B cell (primary cell): ENCODE measurements at regions not wholly inside any gene's neighbourhood (a gene's known extent, or its start where the extent isn't known, plus 50 kb on each side); places are given as distances from the start of the nearest gene placed in this dataset.
"Not testable (repeated sequence)": the region's sequence is repeated elsewhere in the genome, so short reads cannot be mapped to it uniquely, and the experiment has no call there.

ENCODE experiments used
- ATAC-seq: fragments of 200-7000 bp; cut with Tn5 transposase; one replicate; pipeline ENCODE4 v1.10.0; 2021; ENCODE audit warnings: low read depth, mild to moderate bottlenecking, moderate number of reproducible peaks, moderate library complexity
- CTCF ChIA-PET: fragments of 350-600 bp; sonication (Branson Sonifier 250); formaldehyde crosslinking; loops from one replicate; lab custom pipeline; 2021; ENCODE audit warnings: antibody characterized with exemption, inconsistent platforms; lab: Charles Lee
- POLR2A ChIA-PET: fragments of 350-600 bp; sonication (Branson Sonifier 250); formaldehyde crosslinking; loops from one replicate; lab custom pipeline; 2021; ENCODE audit warnings: antibody characterized with exemption; lab: Charles Lee
- DNase-seq: peaks from one replicate; pipeline ENCODE4 v3.0.0; 2013
- H2AFZ ChIP-seq: 2 replicates; pipeline ENCODE4 v1.6.1; 2012; ENCODE audit warnings: mild to moderate bottlenecking, low read depth, low read length; ENCODE audit not compliant: insufficient read depth, poor library complexity, severe bottlenecking
- H3K27ac ChIP-seq, 2 donors: 1 replicate in 1 of 2; 2 replicates in 1 of 2; pipeline ENCODE4 v1.5.1; 2012 to 2013; ENCODE audit warnings: low read length in 2 of 2, mild to moderate bottlenecking in 2 of 2, moderate library complexity in 1 of 2
- H3K27me3 ChIP-seq, 4 experiments: fragments of 200-600 bp in 1 of 4; sonication (generic) in 1 of 4; replicated peaks in 1 of 4; 1 replicate in 2 of 4; 2 replicates in 2 of 4; pipeline versions ENCODE4 v1.6.1 to v1.7.0; 2013 to 2016; ENCODE audit warnings: low read length in 3 of 4, mild to moderate bottlenecking in 2 of 4, mixed read lengths in 1 of 4, moderate library complexity in 1 of 4; ENCODE audit not compliant: insufficient read depth in 4 of 4, control insufficient read depth in 3 of 4; ENCODE audit errors: control extremely low read depth in 1 of 4
- H3K36me3 ChIP-seq, 2 experiments: replicated peaks in 1 of 2; 1 replicate in 1 of 2; 2 replicates in 1 of 2; pipeline versions ENCODE4 v1.6.1 to v1.7.1; 2013; ENCODE audit warnings: low read length in 1 of 2; ENCODE audit not compliant: insufficient read depth in 2 of 2, control insufficient read depth in 1 of 2; ENCODE audit errors: control extremely low read depth in 1 of 2, extremely low read depth in 1 of 2
- H3K4me1 ChIP-seq, 2 donors: fragments of 200-600 bp in 1 of 2; sonication (generic) in 1 of 2; 1 replicate in 1 of 2; 2 replicates in 1 of 2; pipeline versions ENCODE4 v1.5.1 to v1.6.1; 2013 to 2017; ENCODE audit warnings: low read length in 2 of 2; ENCODE audit not compliant: control insufficient read depth in 2 of 2, insufficient read depth in 2 of 2
- H3K4me2 ChIP-seq: replicated peaks from 2 replicates; pipeline ENCODE3; 2012; ENCODE audit warnings: mild to moderate bottlenecking, low read depth, low read length; ENCODE audit not compliant: poor library complexity, severe bottlenecking
- H3K4me3 ChIP-seq, 5 experiments: fragments of 200-600 bp in 1 of 5; sonication (generic) in 1 of 5; 1 replicate in 3 of 5; 2 replicates in 2 of 5; pipeline versions ENCODE4 v1.5.1 to v1.7.0; 2011 to 2016; ENCODE audit warnings: low read length in 4 of 5, mild to moderate bottlenecking in 4 of 5, low read depth in 2 of 5, control low read depth in 1 of 5, moderate library complexity in 1 of 5; ENCODE audit not compliant: insufficient read depth in 1 of 5; ENCODE audit errors: control extremely low read depth in 1 of 5, extremely low read depth in 1 of 5
- H3K79me2 ChIP-seq: fragments of 200-600 bp; sonication (generic); one replicate; pipeline ENCODE4 v1.6.0; 2016; ENCODE audit warnings: low read length; ENCODE audit not compliant: control insufficient read depth, insufficient read depth
- H3K9ac ChIP-seq: fragments of 200-600 bp; sonication (generic); 2 replicates; pipeline ENCODE4 v1.6.1; 2017; ENCODE audit warnings: mild to moderate bottlenecking, low read length, moderate library complexity
- H3K9me3 ChIP-seq, 3 donors: one replicate each; pipeline versions ENCODE4 v1.6.1 to v1.7.1; 2013; ENCODE audit warnings: low read length in 2 of 3; ENCODE audit not compliant: control insufficient read depth in 2 of 3, insufficient read depth in 1 of 3; ENCODE audit errors: control extremely low read depth in 1 of 3
- H4K20me1 ChIP-seq: 2 replicates; pipeline ENCODE4 v1.6.0; 2012; ENCODE audit warnings: mild to moderate bottlenecking, low read length; ENCODE audit not compliant: insufficient read depth, control insufficient read depth, poor library complexity, severe bottlenecking
- H3K27ac Mint-ChIP-seq: one replicate; pipeline ENCODE4 v1.8.0; 2021; ENCODE audit warnings: mixed read lengths
- H3K27me3 Mint-ChIP-seq: one replicate; pipeline ENCODE4 v1.8.0; 2021; ENCODE audit warnings: mixed read lengths
- H3K4me1 Mint-ChIP-seq: one replicate; pipeline ENCODE4 v1.8.0; 2021; ENCODE audit warnings: mixed read lengths
- H3K4me3 Mint-ChIP-seq: one replicate; pipeline ENCODE4 v1.8.0; 2021; ENCODE audit warnings: mixed read lengths
- H3K9me3 Mint-ChIP-seq: one replicate; pipeline ENCODE4 v1.8.0; 2022; ENCODE audit warnings: mixed read lengths; ENCODE audit not compliant: insufficient read depth
- CTCF ChIP-seq: fragments of 200-600 bp; IDR thresholded peaks from one replicate; pipeline ENCODE4 v1.8.0; 2022; ENCODE audit warnings: antibody characterized with exemption, mild to moderate bottlenecking
- EZH2 ChIP-seq: IDR thresholded peaks from 2 replicates; pipeline ENCODE4 v1.6.1; 2012; ENCODE audit warnings: borderline replicate concordance, low read depth, mild to moderate bottlenecking, moderate library complexity, low read length; ENCODE audit not compliant: insufficient read depth, poor library complexity, severe bottlenecking
- WGBS: methylation state at CpG from one replicate; pipeline ENCODE4 v1.1.5; 2013; ENCODE audit warnings: missing lambda C conversion rate; ENCODE audit not compliant: insufficient coverage; 5-methylcytosine and 5-hydroxymethylcytosine counted together
- intact Hi-C: fragments of 100-400 bp; cut with micrococcal nuclease; formaldehyde crosslinking; loops from one replicate; pipeline ENCODE4 v1.10.0; 2022

GRCh38 chr20:25848222-25848621, 151.6 kb upstream of the ZNF337 start:
- POLR2A ChIA-PET, result no interaction called here
- no peaks in the 10 kb centered on the region for H4K20me1 ChIP-seq
- H3K9me3 ChIP-seq, result no peaks in the 10 kb centered on the region
- H2AFZ ChIP-seq, result no peak overlapping the region
- DNase-seq (no peak), ATAC-seq (no peak)
- Mint-ChIP-seq H3K9me3 (no peaks in the 10 kb centered on the region), H3K27me3 (peaks cover 4% of the 10 kb centered on the region), H3K4me3 (no peak overlapping the region), H3K27ac (no peak overlapping the region), H3K4me1 (peaks cover 3% of the 10 kb centered on the region)
- intact Hi-C loops, result no loop called here
- no peak overlapping the region for H3K4me3 ChIP-seq
- 90% methylated on average over 2 of the region's 7 CpGs for WGBS
- no peak overlapping the region for H3K9ac ChIP-seq
- H3K79me2 ChIP-seq, result no peaks in the 10 kb centered on the region
- CTCF ChIA-PET, result no interaction called here
- no peaks in the 10 kb centered on the region for H3K4me1 ChIP-seq
- H3K4me2 ChIP-seq, result no peak overlapping the region
- H3K27me3 ChIP-seq, result peaks cover 0 to 4% (median 0%) of the 10 kb centered on the region in 4 experiments
- no peaks in the 10 kb centered on the region for H3K36me3 ChIP-seq
- H3K27ac ChIP-seq, result no peak overlapping the region
- no peak for TF ChIP-seq EZH2
- TF ChIP-seq CTCF, result no peak

GRCh38 chr20:25844640-25845039, 148.0 kb upstream of the ZNF337 start:
- H4K20me1 ChIP-seq, H3K27me3 ChIP-seq, H3K4me2 ChIP-seq, POLR2A ChIA-PET, H3K36me3 ChIP-seq, H3K4me1 Mint-ChIP-seq, DNase-seq, H3K9me3 Mint-ChIP-seq, H3K79me2 ChIP-seq, H2AFZ ChIP-seq, H3K27ac ChIP-seq, H3K9ac ChIP-seq, H3K4me1 ChIP-seq, H3K27me3 Mint-ChIP-seq, H3K9me3 ChIP-seq, H3K4me3 ChIP-seq, H3K27ac Mint-ChIP-seq, H3K4me3 Mint-ChIP-seq, CTCF ChIA-PET, intact Hi-C loops: not testable (repeated sequence)
- peak; percentile 33 for ATAC-seq
- WGBS, result no CpG with 5 or more reads among the region's 9 CpGs

- H3K4me3 ChIP-seq, DNase-seq, H3K4me3 Mint-ChIP-seq, H3K4me1 Mint-ChIP-seq, H3K9ac ChIP-seq, H3K27ac Mint-ChIP-seq, H2AFZ ChIP-seq, H3K4me2 ChIP-seq, POLR2A ChIA-PET, H3K36me3 ChIP-seq, H3K27me3 ChIP-seq, H3K9me3 Mint-ChIP-seq, CTCF ChIA-PET, H3K9me3 ChIP-seq, ATAC-seq, intact Hi-C loops, H3K79me2 ChIP-seq, H3K27me3 Mint-ChIP-seq, H4K20me1 ChIP-seq, H3K27ac ChIP-seq, H3K4me1 ChIP-seq: not testable (repeated sequence)
- WGBS, result no CpG with 5 or more reads among the region's 5 CpGs
Measured at GRCh38 chr20:25813511-25813910, 116.9 kb upstream of the ZNF337 start.
